ENCODE measurements at regions not wholly inside any gene's neighbourhood (a gene's known extent, or its start where the extent isn't known, plus 50 kb on each side); places are given as distances from the start of the nearest gene placed in this dataset.
A peak's percentile ranks its signal among the peaks of the same experiment; 100 is the strongest.

GRCh38 chr13:79765331-79765730 is 284.4 kb downstream of the NDFIP2 start:
- DNase-seq, result no peak

GRCh38 chr13:79749984-79750551 is 269.1 kb downstream of the NDFIP2 start:
- DNase-seq, result no peak

DNA sequence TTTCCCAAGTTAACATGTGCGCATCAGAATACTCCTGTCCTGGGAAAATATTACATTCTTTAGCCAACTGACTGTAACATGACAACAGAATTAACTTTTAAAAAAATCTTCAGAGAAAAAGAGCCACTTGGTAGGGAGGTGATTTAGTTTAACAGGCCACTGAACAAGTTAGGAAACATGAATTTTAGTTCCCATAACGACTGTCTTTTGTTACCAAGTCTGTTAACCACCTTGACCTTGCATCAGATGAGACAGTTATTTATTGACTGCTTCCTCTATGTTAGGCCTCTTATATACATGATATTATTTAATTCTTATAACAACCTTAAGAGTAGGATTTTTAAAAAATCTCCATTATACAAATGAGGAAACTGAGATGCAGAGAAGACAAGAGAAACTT is 268.6 kb downstream of the NDFIP2 start:
- no peak for DNase-seq

DNA sequence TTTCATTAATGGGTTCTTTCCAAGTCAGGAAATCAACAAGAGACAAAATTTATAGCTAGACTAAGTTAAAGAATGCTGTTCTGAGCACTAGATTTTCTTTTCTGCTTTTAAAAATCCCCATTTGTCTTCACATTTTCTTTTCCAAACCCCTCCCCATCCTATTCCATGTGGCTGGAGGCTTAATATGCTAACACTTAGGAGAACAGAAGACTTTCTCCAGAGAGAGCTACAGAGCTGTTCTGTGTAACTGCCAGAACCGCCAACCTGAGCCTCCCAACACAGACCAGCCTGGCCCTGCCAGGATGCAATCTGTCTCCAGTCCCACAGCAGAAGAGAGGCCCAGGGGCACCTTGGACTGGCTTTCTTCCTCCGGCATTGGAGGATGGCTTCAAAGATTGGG is 264.1 kb downstream of the NDFIP2 start:
- no peak for DNase-seq

GRCh38 chr13:79742923-79743322 is 262.0 kb downstream of the NDFIP2 start:
- DNase-seq, result no peak

DNA sequence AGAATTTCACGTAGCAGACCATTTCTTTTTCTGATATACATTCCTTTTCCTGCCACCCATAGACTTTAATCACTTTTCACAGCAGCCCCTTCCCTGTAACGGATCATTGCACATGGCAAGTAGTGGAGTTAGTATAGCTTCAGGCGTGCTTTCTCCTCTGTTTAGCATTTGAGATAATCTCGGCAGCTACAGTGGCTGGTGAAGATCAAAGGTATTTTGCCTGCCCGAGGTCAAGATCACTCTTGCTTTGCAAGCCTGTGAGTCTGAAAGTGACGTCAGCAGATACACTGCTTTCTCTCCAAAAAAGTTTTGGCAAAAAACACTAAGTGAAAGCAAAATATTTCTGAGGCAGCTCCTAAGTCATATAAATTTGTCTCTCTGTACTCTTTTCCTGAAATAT is 260.0 kb downstream of the NDFIP2 start:
- DNase-seq, result no peak

DNA sequence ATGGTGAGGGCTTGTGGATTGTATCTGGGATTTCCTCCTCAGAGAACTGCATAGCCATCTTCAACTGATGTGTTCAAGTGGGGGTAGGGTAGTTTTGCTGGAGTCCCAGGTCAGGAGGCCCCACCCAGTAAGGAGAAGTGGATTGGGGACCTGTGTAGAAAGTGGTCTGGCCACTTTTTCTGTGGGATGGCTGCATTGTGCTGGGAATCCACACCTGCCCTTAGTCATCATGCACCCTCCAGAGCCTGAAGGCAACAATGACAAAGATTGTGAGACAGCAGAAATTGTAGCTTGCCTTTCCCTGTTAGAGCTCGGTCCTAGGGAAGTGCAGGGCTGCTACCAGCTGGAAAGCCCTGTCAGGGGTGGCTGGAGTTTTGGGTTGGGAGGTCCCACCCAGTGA is 255.4 kb downstream of the NDFIP2 start:
- DNase-seq, result no peak

GRCh38 chr13:79735228-79735627 is 254.3 kb downstream of the NDFIP2 start:
- no peak for DNase-seq

- no peak for DNase-seq
Observed at GRCh38 chr13:79727086-79727485, 246.1 kb downstream of the NDFIP2 start.

- DNase-seq, result no peak
Observed at GRCh38 chr13:79725841-79726240, 244.9 kb downstream of the NDFIP2 start.

DNA sequence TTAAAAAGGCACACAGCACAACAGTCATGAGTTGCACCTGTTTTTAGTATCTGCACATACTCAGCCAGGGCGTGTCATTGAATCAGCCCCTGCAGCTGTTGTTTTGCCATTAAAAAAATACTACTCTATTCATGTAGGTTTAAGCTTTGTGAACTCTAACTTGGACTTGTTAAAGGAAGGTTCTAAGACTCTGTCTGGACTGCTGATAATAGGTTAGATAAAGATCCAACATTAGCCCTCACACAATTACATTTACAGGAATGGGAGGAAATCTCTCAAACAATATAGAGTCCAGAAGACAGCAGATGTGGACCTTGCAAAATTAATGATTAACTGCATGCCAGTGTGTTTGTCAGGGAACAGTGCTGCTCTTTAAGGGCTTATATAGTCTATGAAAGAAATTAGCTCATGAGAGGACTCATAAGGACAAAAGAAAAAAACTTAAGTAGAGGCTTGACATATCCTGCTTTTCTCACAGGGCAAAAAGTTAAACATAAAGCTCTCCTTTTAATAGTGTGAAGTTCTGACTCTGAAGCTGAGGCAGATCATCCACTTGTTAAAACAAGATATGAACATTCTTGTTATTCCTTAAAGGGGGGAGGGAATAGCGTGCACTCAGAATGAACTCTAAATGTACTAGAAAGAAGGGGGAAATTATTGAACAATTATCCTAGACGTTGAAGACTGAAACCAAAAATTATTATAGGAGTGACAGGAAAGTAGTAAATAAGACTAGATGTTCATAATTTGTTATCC is 243.6 kb downstream of the NDFIP2 start:
- no peak for DNase-seq

- DNase-seq, result no peak
Observed at GRCh38 chr13:79723519-79724024, 242.6 kb downstream of the NDFIP2 start.

DNA sequence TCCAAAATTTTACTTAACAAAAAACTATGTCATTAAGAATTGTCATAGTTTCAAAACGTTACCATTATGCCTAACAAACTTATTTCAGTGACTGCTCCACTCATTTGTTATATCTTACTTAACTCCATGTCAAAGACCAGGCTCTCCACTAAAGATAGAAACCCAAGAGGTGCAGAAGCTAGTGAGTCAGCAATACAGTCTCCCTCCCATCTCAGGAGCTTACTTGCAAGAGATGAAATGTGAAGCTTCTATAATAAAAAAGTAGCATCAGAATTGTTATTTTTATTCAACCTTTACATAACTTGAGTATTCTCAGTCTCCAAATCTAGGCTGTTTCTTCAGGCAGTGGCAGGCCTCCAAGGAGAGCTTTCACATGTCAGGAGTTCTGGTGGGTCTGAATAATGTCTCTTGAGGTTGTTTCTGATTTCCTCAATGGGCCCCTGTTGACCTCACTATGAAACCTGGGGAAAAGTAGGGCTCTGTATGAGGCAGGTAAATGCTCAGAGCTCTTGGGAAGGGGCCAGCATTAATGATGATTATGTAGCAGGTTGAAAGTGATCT is 242.0 kb downstream of the NDFIP2 start:
- no peak for DNase-seq

DNA sequence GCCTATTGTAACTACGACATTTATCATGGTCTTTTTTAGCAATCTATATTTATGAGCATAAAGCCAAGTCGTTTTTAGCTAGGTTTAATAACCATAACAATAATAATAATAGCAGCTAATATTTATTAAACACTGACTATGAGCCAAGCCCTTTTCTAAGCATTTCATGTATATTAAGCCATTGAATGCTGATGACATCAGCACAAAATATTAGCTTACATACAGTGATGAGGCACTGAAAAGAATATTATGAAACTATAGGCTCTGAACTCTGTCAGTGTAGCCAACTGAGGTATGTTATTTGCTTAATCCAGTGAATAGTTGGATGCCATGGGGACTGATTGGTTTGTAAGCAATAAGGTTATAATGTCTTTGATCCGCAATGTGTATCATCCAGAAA is 235.2 kb downstream of the NDFIP2 start:
- DNase-seq, result no peak

DNA sequence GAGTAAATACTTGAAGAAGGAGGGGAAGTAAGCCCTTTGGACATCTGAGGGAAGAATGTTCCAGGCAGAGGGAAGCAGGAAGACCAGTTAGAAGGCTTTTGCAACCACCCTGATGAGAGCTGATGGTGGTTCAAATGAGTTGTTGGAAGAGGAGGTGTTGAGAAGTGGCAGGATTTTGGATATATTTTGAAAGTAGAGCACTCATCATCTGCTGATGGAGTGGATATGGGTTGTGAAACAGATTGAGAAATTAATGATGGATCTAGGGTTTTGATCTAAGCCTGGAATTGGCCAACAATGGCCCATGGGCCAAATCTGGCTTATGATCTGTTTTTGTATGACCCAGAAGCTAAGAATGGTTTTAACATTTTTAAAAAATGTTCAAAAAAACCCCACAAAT is 230.7 kb downstream of the NDFIP2 start:
- no peak for DNase-seq

DNA sequence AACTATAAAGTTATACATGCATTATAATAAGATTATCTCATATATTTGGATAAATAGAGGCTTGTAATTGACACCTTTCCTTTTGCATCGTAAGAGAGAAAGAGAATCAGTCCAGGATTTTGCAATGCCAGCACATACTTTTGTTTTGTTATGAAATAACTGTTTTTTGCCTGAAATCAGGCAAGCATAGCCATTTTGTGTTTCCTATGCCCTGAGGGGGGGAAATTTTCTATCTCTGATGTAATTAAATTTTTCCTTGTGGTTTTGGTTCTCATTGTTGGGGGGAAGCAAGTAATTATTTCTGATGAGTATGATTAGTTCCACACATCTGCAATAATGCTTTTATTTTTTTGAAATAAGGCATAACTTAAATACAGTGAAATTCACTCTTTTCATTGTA is 229.4 kb downstream of the NDFIP2 start:
- DNase-seq, result peak; percentile 10

GRCh38 chr13:79709471-79709870 is 228.5 kb downstream of the NDFIP2 start:
- no peak for DNase-seq

DNA sequence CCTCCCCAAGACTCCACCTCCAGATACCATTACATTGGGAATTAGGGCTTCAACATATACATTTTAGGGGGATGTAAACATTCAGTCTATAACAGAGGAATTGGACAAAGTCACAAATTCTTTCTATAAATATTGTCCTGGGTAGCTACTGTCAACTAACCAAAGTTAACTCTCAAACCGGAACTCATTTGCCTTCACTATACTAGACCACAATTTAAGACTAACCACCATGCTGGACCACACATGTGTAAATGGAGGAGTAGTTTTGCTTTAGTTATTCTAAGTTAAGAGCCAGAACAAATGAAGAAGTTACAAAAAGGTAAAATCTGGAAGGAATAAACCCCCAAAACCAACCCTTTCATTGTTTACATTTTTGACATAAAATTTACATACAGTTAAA is 222.8 kb downstream of the NDFIP2 start:
- DNase-seq, result no peak

- DNase-seq, result no peak
Observed at GRCh38 chr13:79695754-79696153, 214.8 kb downstream of the NDFIP2 start.

DNA sequence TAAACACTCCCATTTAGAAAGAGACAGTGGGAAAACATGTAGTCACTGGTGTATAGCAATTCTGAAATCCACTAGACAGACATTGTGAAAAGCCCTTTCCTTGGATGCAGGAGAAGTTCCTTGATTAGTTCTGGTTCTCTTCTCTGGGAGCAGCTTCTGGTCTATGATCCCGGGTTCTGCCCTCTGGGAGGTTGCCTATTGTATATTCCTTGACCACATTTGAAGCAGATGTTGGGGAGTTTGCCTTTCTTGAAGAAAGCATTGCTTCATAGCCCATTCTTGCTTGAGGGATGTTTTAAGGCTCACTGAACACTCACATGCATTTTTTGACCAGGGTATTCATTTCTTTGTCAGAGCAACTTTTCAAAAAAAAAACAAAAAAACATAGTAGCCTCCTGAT is 211.9 kb downstream of the NDFIP2 start:
- DNase-seq, result no peak

DNA sequence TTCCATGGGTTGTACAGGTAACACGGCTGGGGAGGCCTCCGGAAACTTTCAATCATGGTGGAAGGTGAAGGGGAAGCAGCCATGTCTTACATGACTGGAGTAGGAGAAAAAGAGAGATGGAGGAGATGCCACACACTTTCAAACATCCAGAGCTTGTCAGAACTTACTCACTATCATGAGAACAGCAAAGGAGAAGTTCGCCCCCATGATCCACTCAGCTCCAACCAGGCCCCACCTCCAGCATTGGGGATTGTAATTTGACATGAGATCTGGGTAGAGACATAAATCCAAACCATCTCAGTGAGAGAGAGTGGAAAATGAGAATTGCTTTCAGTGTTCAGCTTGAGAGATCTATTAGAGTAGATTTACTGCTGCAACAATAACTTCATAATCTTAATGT is 210.9 kb downstream of the NDFIP2 start:
- DNase-seq, result no peak

GRCh38 chr13:79688741-79689140 is 207.8 kb downstream of the NDFIP2 start:
- DNase-seq, result no peak

DNA sequence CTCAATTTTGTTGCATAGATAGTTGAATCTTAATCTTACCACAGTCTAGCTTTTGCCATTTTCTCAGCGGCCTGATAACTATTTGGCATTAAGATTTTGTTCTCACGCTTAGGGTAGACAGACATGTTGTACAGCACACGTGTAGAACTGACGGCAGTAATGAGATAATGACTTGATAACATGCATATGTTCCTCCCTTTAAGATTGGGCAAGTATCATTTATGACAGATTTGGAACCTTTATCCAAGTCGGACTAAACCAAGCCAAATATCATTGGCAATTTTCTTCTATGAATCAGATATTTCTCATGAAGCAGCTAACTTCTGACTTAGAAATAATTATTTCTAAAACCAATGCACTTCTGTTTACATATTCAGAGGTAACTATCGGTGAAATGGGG is 205.5 kb downstream of the NDFIP2 start:
- no peak for DNase-seq

GRCh38 chr13:79684371-79684770 is 203.4 kb downstream of the NDFIP2 start:
- no peak for DNase-seq

- no peak for DNase-seq
Observed at GRCh38 chr13:79682164-79682563, 201.2 kb downstream of the NDFIP2 start.

Measured in hematopoietic multipotent progenitor cell treated with erythropoietin and hydrocortisone succinate and interleukin-3 and kit ligand, for 4 days (in vitro differentiated cells).